ENCODE measurements at regions not wholly inside any gene's neighbourhood (a gene's known extent, or its start where the extent isn't known, plus 50 kb on each side); places are given as distances from the start of the nearest gene placed in this dataset.

GRCh38 chr3:28847736-28848135, 433.1 kb upstream of the RBMS3 start:
- TF ChIP-seq CTCF (IDR thresholded peaks at IDR 0.05) = no peak
- H3K4me1 ChIP-seq (ENCODE audit: control insufficient read depth in 1 of 2, low read depth in 2 of 2) = no peaks in the 10 kb centered on the region
- H3K27me3 ChIP-seq (replicated peaks; ENCODE audit: insufficient read depth) = no peaks in the 10 kb centered on the region
- no peaks in the 10 kb centered on the region for H3K9me3 ChIP-seq
- H3K27ac ChIP-seq = no peak overlapping the region
- no peak overlapping the region for H3K4me3 ChIP-seq
- no peaks in the 10 kb centered on the region for H3K36me3 ChIP-seq
- DNase-seq (ENCODE audit: low spot score) = no peak
- no peak for ATAC-seq (ENCODE audit: insufficient number of reproducible peaks, low FRiP score, low read depth)

GRCh38 chr3:28850186-28850585, 430.7 kb upstream of the RBMS3 start:
- DNase-seq (ENCODE audit: low spot score) = no peak
- ATAC-seq (ENCODE audit: insufficient number of reproducible peaks, low FRiP score, low read depth) = no peak
- no peak for TF ChIP-seq CTCF (IDR thresholded peaks at IDR 0.05)
- H3K27me3 ChIP-seq (replicated peaks; ENCODE audit: insufficient read depth) = no peaks in the 10 kb centered on the region
- H3K4me1 ChIP-seq (ENCODE audit: control insufficient read depth in 1 of 2, low read depth in 2 of 2) = no peaks in the 10 kb centered on the region
- H3K4me3 ChIP-seq = no peak overlapping the region
- no peak overlapping the region for H3K27ac ChIP-seq
- H3K36me3 ChIP-seq = no peaks in the 10 kb centered on the region
- no peaks in the 10 kb centered on the region for H3K9me3 ChIP-seq

GRCh38 chr3:28853830-28854229, 427.0 kb upstream of the RBMS3 start:
- H3K27me3 ChIP-seq (replicated peaks; ENCODE audit: insufficient read depth) = no peaks in the 10 kb centered on the region

GRCh38 chr3:28856796-28857195, 424.1 kb upstream of the RBMS3 start:
- Histone ChIP-seq H3K36me3 (no peaks in the 10 kb centered on the region), H3K9me3 (no peaks in the 10 kb centered on the region), H3K4me3 (no peak overlapping the region), H3K4me1 (ENCODE audit: control insufficient read depth in 1 of 2, low read depth in 2 of 2) (peaks cover 18 to 29% of the 10 kb centered on the region in 2 donors), H3K27me3 (replicated peaks; ENCODE audit: insufficient read depth) (no peaks in the 10 kb centered on the region), H3K27ac (no peak overlapping the region)
- no peak for TF ChIP-seq CTCF (IDR thresholded peaks at IDR 0.05)
- DNase-seq (ENCODE audit: low spot score) = no peak
- ATAC-seq (ENCODE audit: insufficient number of reproducible peaks, low FRiP score, low read depth) = no peak

More at GRCh38 chr3:28853830-28854229, 427.0 kb upstream of the RBMS3 start:
- H3K4me1 ChIP-seq (ENCODE audit: control insufficient read depth in 1 of 2, low read depth in 2 of 2) = no peaks in the 10 kb centered on the region
- no peak overlapping the region for H3K27ac ChIP-seq
- H3K4me3 ChIP-seq = no peak overlapping the region
- no peak for TF ChIP-seq CTCF (IDR thresholded peaks at IDR 0.05)
- H3K36me3 ChIP-seq = no peaks in the 10 kb centered on the region
- no peak for DNase-seq (ENCODE audit: low spot score)
- H3K9me3 ChIP-seq = no peaks in the 10 kb centered on the region
- ATAC-seq (ENCODE audit: insufficient number of reproducible peaks, low FRiP score, low read depth) = no peak

GRCh38 chr3:28859897-28860296, 421.0 kb upstream of the RBMS3 start:
- Histone ChIP-seq H3K9me3 (no peaks in the 10 kb centered on the region), H3K4me1 (ENCODE audit: control insufficient read depth in 1 of 2, low read depth in 2 of 2) (peaks cover 18 to 29% of the 10 kb centered on the region in 2 donors), H3K27ac (peak overlapping the region; percentile 55 to 74), H3K27me3 (replicated peaks; ENCODE audit: insufficient read depth) (no peaks in the 10 kb centered on the region), H3K36me3 (no peaks in the 10 kb centered on the region), H3K4me3 (peak overlapping the region; percentile 46)
- TF ChIP-seq CTCF (IDR thresholded peaks at IDR 0.05) = no peak
- ATAC-seq (ENCODE audit: insufficient number of reproducible peaks, low FRiP score, low read depth) = no peak
- no peak for DNase-seq (ENCODE audit: low spot score)
